A673 (cell line): ENCODE measurements at regions not wholly inside any gene's neighbourhood (a gene's known extent, or its start where the extent isn't known, plus 50 kb on each side); places are given as distances from the start of the nearest gene placed in this dataset.
"Not testable (repeated sequence)": the region's sequence is repeated elsewhere in the genome, so short reads cannot be mapped to it uniquely, and the experiment has no call there.

ENCODE experiments used
- BruUV-seq: library from RNA; stranded (reverse); fragments of 400-500 nt; replicated peaks from 2 replicates; lab custom pipeline; 2021; lab: Mats Ljungman, UMichigan
- CTCF ChIA-PET: fragments of 300-600 bp; sonication (Branson Sonifier 250); formaldehyde crosslinking; loops from one replicate; lab custom pipeline; 2022; ENCODE audit warnings: antibody characterized with exemption; lab: Charles Lee
- POLR2A ChIA-PET: fragments of 300-600 bp; sonication (Branson Sonifier 250); formaldehyde crosslinking; loops from one replicate; lab custom pipeline; 2022; ENCODE audit warnings: antibody characterized with exemption; ENCODE audit not compliant: low non-redundant PET; lab: Charles Lee
- DNase-seq: peaks from one replicate; pipeline ENCODE4 v3.0.0-alpha.2; 2015; ENCODE audit warnings: low spot score
- H3K27ac ChIP-seq: fragments of 200-600 bp; sonication (generic); 2 replicates; pipeline ENCODE4 v1.5.1; 2016; ENCODE audit warnings: mixed run types, low read depth, mild to moderate bottlenecking, mixed read lengths, antibody characterized with exemption, low read length; ENCODE audit not compliant: poor library complexity, severe bottlenecking
- H3K27me3 ChIP-seq: fragments of 200-600 bp; sonication (generic); replicated peaks from 2 replicates; pipeline ENCODE4 v1.6.1; 2017; ENCODE audit warnings: mixed run types, low read depth, mild to moderate bottlenecking, mixed read lengths, antibody characterized with exemption, low read length; ENCODE audit not compliant: insufficient read depth, poor library complexity
- H3K36me3 ChIP-seq: fragments of 200-600 bp; sonication (generic); 2 replicates; pipeline ENCODE4 v1.6.1; 2016; ENCODE audit warnings: mixed run types, mild to moderate bottlenecking, mixed read lengths, antibody characterized with exemption, low read length; ENCODE audit not compliant: insufficient read depth, poor library complexity, severe bottlenecking
- H3K4me1 ChIP-seq: fragments of 200-600 bp; sonication (generic); 2 replicates; pipeline ENCODE4 v1.6.1; 2017; ENCODE audit warnings: mixed run types, mild to moderate bottlenecking, mixed read lengths, antibody characterized with exemption, low read length; ENCODE audit not compliant: insufficient read depth, poor library complexity, severe bottlenecking
- H3K4me3 ChIP-seq: fragments of 200-600 bp; sonication (generic); 2 replicates; pipeline ENCODE4 v1.5.1; 2016; ENCODE audit warnings: low read depth, mixed run types, mild to moderate bottlenecking, mixed read lengths, low read length; ENCODE audit not compliant: poor library complexity, severe bottlenecking
- H3K9me3 ChIP-seq: fragments of 200-600 bp; sonication (generic); 2 replicates; pipeline ENCODE4 v1.6.1; 2016; ENCODE audit warnings: mixed run types, low read depth, mild to moderate bottlenecking, mixed read lengths, antibody characterized with exemption, low read length; ENCODE audit not compliant: poor library complexity, severe bottlenecking
- EZH2 ChIP-seq: fragments of 200-600 bp; sonication (generic); IDR thresholded peaks from 2 replicates; pipeline ENCODE4 v1.6.1; 2017; ENCODE audit warnings: borderline replicate concordance, low read depth, mild to moderate bottlenecking, mixed read lengths, antibody characterized with exemption, low read length; ENCODE audit not compliant: poor library complexity, severe bottlenecking
- intact Hi-C: fragments of 100-400 bp; cut with micrococcal nuclease; formaldehyde crosslinking; loops from one replicate; pipeline ENCODE4 v1.10.0; 2022; ENCODE audit not compliant: unreplicated experiment
- TF ChIP-seq, protein P1 (sequence below): fragments of 300-800, 200-600 bp; sonication (generic); conservative IDR thresholded peaks from 2 replicates; pipeline ENCODE4 v1.5.1; 2017; ENCODE audit warnings: low read depth, mild to moderate bottlenecking, antibody characterized with exemption, low read length, moderate library complexity, mixed read lengths

DNA sequence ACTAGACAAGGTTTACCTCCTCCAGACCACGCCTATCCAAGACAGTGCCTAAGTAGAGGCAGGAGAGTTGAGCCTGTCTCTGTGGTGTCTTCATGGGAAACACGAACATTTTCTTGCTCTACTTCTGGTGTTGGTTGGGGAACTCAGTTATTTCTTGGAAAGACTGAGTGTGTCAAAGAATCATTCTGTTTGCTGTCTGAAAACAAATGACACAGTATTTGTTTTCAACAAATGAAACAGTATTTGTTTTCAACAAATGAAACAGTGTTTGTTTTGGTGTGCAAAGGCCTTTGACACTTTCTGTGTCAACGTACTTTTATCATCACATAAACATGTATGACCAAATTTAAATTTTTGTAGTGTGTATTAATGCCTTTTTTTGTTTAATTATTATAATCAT, 416.5 kb upstream of the NPAP1 start:
- H3K4me3 ChIP-seq, H3K4me1 ChIP-seq, DNase-seq, BruUV-seq, POLR2A ChIA-PET, CTCF ChIA-PET, H3K27me3 ChIP-seq, H3K36me3 ChIP-seq, intact Hi-C loops, H3K27ac ChIP-seq, H3K9me3 ChIP-seq: not testable (repeated sequence)

DNA sequence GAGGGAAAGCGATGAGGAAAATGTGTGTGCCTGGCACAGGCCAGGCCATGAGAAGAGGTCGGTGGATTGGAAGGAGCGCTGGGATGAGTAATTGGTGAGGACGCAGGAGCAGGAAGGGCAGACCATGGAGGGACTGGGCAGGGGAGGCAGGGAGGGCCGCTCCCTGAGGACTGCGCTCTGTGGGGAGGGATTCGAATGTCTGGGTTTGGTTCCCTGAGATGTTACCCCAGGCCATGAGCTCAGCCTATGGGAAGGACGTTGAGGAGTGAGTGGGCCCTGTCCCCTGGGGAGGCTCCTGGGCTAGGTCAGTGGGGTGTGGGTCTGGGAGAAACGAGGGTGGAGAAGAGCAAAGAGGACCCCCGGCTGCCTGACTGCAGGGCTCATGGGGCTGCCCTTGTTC, 415.2 kb upstream of the NPAP1 start:
- CTCF ChIA-PET, BruUV-seq, H3K27ac ChIP-seq, H3K4me1 ChIP-seq, POLR2A ChIA-PET, DNase-seq, H3K27me3 ChIP-seq, intact Hi-C loops, H3K4me3 ChIP-seq, H3K9me3 ChIP-seq, H3K36me3 ChIP-seq: not testable (repeated sequence)

GRCh38 chr15:24260854-24261253, 414.7 kb upstream of the NPAP1 start:
- BruUV-seq, CTCF ChIA-PET, intact Hi-C loops, DNase-seq, POLR2A ChIA-PET, H3K9me3 ChIP-seq, H3K27ac ChIP-seq, H3K4me3 ChIP-seq, H3K27me3 ChIP-seq, H3K36me3 ChIP-seq, H3K4me1 ChIP-seq: not testable (repeated sequence)

GRCh38 chr15:24268536-24269165, 406.9 kb upstream of the NPAP1 start:
- H3K9me3 ChIP-seq, CTCF ChIA-PET, BruUV-seq, intact Hi-C loops, DNase-seq, H3K27me3 ChIP-seq, H3K36me3 ChIP-seq, H3K4me1 ChIP-seq, H3K4me3 ChIP-seq, POLR2A ChIA-PET, H3K27ac ChIP-seq: not testable (repeated sequence)

DNA sequence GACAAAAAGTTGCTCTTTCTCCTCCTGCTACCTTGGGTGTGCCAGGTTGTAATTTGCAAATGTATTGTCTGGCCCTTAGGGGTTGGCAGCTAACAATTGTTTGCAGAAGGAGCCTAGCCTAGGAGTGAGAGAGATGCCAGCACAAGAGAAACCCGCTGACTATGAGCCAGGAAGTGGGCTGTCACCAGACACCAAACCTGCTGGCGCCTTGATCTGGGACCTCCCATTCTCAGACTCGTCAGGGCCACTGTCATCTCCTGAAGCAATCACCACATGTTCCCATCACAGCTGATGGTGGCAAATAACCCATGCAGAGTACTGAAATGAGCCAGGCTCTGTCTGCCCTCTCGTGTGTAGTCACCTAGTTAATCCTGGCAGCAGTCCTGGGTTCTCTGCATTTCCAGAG, 406.4 kb upstream of the NPAP1 start:
- ChIA-PET POLR2A (no interaction called here), CTCF (no interaction called here)
- intact Hi-C loops: no loop called here
- no TSS peak for BruUV-seq
- Histone ChIP-seq H3K9me3 (no peaks in the 10 kb centered on the region), H3K4me1 (no peaks in the 10 kb centered on the region), H3K36me3 (no peaks in the 10 kb centered on the region), H3K27ac (no peak overlapping the region), H3K4me3 (no peak overlapping the region), H3K27me3 (no peaks in the 10 kb centered on the region)
- DNase-seq: no peak
- TF ChIP-seq, protein P1, sequence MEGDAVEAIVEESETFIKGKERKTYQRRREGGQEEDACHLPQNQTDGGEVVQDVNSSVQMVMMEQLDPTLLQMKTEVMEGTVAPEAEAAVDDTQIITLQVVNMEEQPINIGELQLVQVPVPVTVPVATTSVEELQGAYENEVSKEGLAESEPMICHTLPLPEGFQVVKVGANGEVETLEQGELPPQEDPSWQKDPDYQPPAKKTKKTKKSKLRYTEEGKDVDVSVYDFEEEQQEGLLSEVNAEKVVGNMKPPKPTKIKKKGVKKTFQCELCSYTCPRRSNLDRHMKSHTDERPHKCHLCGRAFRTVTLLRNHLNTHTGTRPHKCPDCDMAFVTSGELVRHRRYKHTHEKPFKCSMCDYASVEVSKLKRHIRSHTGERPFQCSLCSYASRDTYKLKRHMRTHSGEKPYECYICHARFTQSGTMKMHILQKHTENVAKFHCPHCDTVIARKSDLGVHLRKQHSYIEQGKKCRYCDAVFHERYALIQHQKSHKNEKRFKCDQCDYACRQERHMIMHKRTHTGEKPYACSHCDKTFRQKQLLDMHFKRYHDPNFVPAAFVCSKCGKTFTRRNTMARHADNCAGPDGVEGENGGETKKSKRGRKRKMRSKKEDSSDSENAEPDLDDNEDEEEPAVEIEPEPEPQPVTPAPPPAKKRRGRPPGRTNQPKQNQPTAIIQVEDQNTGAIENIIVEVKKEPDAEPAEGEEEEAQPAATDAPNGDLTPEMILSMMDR: no peak
- TF ChIP-seq EZH2: no peak
